ENCODE measurements at regions not wholly inside any gene's neighbourhood (a gene's known extent, or its start where the extent isn't known, plus 50 kb on each side); places are given as distances from the start of the nearest gene placed in this dataset.

GRCh38 chr5:156147261-156147943 is 179.6 kb upstream of the SGCD start:
- H3K36me3 Mint-ChIP-seq (ENCODE audit: low read depth) = no peaks in the 10 kb centered on the region
- no peak for TF ChIP-seq CTCF (IDR thresholded peaks at IDR 0.05)

GRCh38 chr5:156147944-156148285 is 179.0 kb upstream of the SGCD start:
- no peak for ATAC-seq
- TF ChIP-seq CTCF (IDR thresholded peaks at IDR 0.05) = no peak
- H3K27ac Mint-ChIP-seq = no peak overlapping the region
- DNase-seq = no peak
- CTCF ChIA-PET = no interaction called here
- intact Hi-C loops (cut with micrococcal nuclease) = no loop called here
- no peak overlapping the region for H3K4me3 Mint-ChIP-seq
- peaks cover 3% of the 10 kb centered on the region for H3K9me3 Mint-ChIP-seq
- no peaks in the 10 kb centered on the region for H3K36me3 Mint-ChIP-seq (ENCODE audit: low read depth)
- H3K27me3 Mint-ChIP-seq = no peaks in the 10 kb centered on the region
- POLR2A ChIA-PET = no interaction called here
- H3K4me1 Mint-ChIP-seq (ENCODE audit: low read depth) = no peaks in the 10 kb centered on the region

More at GRCh38 chr5:156147261-156147943, 179.6 kb upstream of the SGCD start:
- CTCF ChIA-PET = no interaction called here
- no peaks in the 10 kb centered on the region for H3K4me1 Mint-ChIP-seq (ENCODE audit: low read depth)
- intact Hi-C loops (cut with micrococcal nuclease) = no loop called here
- H3K27ac Mint-ChIP-seq = no peak overlapping the region
- no peak overlapping the region for H3K4me3 Mint-ChIP-seq
- POLR2A ChIA-PET = no interaction called here
- DNase-seq = no peak
- peaks cover 5% of the 10 kb centered on the region for H3K9me3 Mint-ChIP-seq
- no peaks in the 10 kb centered on the region for H3K27me3 Mint-ChIP-seq
- ATAC-seq = no peak

GRCh38 chr5:156148301-156148700 is 178.7 kb upstream of the SGCD start:
- H3K4me3 Mint-ChIP-seq = no peak overlapping the region
- H3K27ac Mint-ChIP-seq = no peak overlapping the region
- H3K4me1 Mint-ChIP-seq (ENCODE audit: low read depth) = no peaks in the 10 kb centered on the region
- no peak for TF ChIP-seq CTCF (IDR thresholded peaks at IDR 0.05)
- DNase-seq (no peak), ATAC-seq (no peak)
- ChIA-PET CTCF (no interaction called here), POLR2A (no interaction called here)
- peaks cover 3% of the 10 kb centered on the region for H3K9me3 Mint-ChIP-seq
- intact Hi-C loops (cut with micrococcal nuclease) = no loop called here
- no peaks in the 10 kb centered on the region for H3K27me3 Mint-ChIP-seq
- H3K36me3 Mint-ChIP-seq (ENCODE audit: low read depth) = no peaks in the 10 kb centered on the region

GRCh38 chr5:156149213-156149612 is 177.8 kb upstream of the SGCD start:
- H3K9me3 Mint-ChIP-seq = peaks cover 3% of the 10 kb centered on the region
- H3K4me1 Mint-ChIP-seq (ENCODE audit: low read depth) = no peaks in the 10 kb centered on the region
- TF ChIP-seq CTCF (IDR thresholded peaks at IDR 0.05) = no peak
- ChIA-PET CTCF (no interaction called here), POLR2A (no interaction called here)
- H3K27ac Mint-ChIP-seq = no peak overlapping the region
- H3K4me3 Mint-ChIP-seq = no peak overlapping the region
- DNase-seq = no peak
- no peaks in the 10 kb centered on the region for H3K27me3 Mint-ChIP-seq
- H3K36me3 Mint-ChIP-seq (ENCODE audit: low read depth) = no peaks in the 10 kb centered on the region
- intact Hi-C loops (cut with micrococcal nuclease) = no loop called here
- no peak for ATAC-seq

- Mint-ChIP-seq H3K4me3 (no peak overlapping the region), H3K36me3 (ENCODE audit: low read depth) (no peaks in the 10 kb centered on the region), H3K4me1 (ENCODE audit: low read depth) (no peaks in the 10 kb centered on the region), H3K9me3 (no peaks in the 10 kb centered on the region), H3K27ac (no peak overlapping the region), H3K27me3 (no peaks in the 10 kb centered on the region)
- POLR2A ChIA-PET = interaction anchor here (0.6 kb wide), 1 partner anchor 958 kb away, joined by 3 read pairs; no protein-coding TSS in a partner anchor
- intact Hi-C loops (cut with micrococcal nuclease) = no loop called here
- no peak for ATAC-seq
- DNase-seq = no peak
- TF ChIP-seq CTCF (IDR thresholded peaks at IDR 0.05) = no peak
- CTCF ChIA-PET = no interaction called here
Observed at GRCh38 chr5:156153602-156154001, 173.4 kb upstream of the SGCD start.

Data from activated CD8-positive, alpha-beta T cell treated with anti-CD3 and anti-CD28 coated beads for 36 hours (primary cell).